ENCODE measurements at regions not wholly inside any gene's neighbourhood (a gene's known extent, or its start where the extent isn't known, plus 50 kb on each side); places are given as distances from the start of the nearest gene placed in this dataset.

- DNase-seq (ENCODE audit: low read depth in 2 of 2), result no peak
These were observed 362.9 kb downstream of the ZEB2 start for GRCh38 chr2:144156736-144157640.

- DNase-seq (ENCODE audit: low read depth in 2 of 2), result no peak
These were observed 365.7 kb downstream of the ZEB2 start for GRCh38 chr2:144154205-144154604.

- DNase-seq (ENCODE audit: low read depth in 2 of 2), result no peak
These were observed 367.1 kb downstream of the ZEB2 start for GRCh38 chr2:144152817-144153271.

DNA sequence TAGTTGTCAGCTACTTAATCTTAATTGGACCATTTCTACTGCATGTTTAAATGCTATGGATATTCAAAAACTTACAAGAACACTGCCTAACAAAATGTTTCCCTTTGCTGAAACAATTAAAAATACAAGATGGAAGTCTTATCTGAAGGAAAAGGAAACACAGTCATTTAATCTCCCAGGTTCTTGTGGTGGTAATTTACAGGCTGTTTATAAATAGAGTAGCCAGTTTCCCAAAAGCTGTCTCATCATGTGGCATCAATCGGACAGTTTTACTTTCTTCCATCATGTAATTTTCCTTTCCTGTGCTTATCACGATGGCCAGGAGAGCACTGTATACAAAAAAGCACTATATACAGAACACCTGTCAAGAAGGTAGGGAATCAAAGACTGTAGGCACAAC lies 368.1 kb downstream of the ZEB2 start:
- DNase-seq (ENCODE audit: low read depth in 2 of 2), result no peak

DNA sequence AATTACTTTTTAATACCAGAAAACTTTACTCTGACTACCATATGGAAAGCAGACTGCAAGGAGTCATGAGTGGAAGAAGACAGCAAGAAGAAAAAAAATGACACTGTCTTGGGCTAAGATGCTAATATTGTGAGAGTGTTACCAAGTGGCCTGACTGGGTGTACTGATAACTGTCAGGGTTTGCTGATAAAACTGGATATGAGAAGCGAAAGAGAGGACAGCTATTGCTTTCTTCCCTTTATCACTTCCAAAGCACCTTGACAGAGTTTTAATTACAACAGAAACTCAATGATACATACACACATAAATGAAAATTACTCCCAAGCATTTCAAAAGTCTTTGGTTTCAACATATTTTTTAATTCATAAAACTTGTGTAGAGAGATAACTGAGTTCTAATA lies 368.5 kb downstream of the ZEB2 start:
- DNase-seq (ENCODE audit: low read depth in 2 of 2), result no peak

DNA sequence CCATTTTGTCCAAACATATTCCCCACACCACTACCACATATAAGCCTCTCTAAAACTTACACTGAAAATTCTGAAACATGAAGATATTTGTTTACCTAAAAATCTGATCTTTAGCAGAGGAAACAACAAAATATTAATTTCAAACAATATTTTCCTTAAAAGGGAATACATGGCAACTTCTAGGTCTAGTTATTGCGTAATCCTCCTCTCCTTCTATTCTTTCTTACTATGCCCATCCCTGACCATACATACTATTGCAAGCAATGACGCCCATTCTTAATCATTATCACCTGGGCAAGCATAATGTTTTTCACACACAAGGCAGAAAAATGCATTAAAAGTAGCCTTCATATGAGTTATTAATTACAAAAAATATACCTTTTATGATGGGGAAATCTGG lies 372.6 kb downstream of the ZEB2 start:
- DNase-seq (ENCODE audit: low read depth in 2 of 2), result no peak

DNA sequence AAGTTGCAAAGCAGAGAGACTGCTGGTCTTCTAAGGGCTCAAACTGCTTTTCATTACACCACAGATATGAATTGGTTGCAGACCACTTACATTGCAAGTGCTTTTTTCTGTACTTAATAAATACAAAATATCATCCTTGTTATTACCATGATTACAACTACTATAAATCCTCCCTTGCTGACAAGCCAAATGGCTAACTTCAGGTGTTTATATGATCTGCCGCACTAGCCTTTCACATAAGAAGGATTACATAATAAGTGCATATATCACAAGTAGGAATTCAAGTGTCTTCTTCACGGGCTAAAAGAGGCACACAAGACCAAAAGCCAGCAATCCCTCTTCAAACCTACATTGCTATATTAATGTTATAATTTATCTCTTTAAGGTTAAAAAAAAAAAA lies 373.0 kb downstream of the ZEB2 start:
- DNase-seq (ENCODE audit: low read depth in 2 of 2), result no peak

DNA sequence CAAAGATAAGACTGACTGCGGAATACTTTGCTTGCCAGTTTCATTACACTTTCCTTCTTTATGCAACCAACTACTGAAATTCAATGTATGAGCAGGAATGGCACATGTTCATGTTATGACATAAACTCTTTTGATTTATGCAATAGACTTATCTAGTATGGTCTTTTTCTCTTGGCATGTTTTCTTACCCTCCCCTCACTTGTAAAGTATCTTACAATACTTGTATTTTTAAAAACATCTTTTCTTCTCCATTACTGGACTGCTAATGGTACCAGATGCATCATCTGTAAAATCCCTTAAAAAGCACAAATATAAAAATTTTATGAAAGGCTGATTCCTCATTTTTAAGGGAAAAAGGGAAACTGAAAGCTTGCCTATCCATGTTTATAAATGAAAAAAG lies 373.8 kb downstream of the ZEB2 start:
- DNase-seq (ENCODE audit: low read depth in 2 of 2), result no peak

- DNase-seq (ENCODE audit: low read depth in 2 of 2), result no peak
These were observed 376.4 kb downstream of the ZEB2 start for GRCh38 chr2:144143294-144144151.

GRCh38 chr2:144140891-144141290 lies 379.0 kb downstream of the ZEB2 start:
- no peak for DNase-seq (ENCODE audit: low read depth in 2 of 2)

GRCh38 chr2:144137705-144138428 lies 382.1 kb downstream of the ZEB2 start:
- DNase-seq (ENCODE audit: low read depth in 2 of 2), result no peak

DNA sequence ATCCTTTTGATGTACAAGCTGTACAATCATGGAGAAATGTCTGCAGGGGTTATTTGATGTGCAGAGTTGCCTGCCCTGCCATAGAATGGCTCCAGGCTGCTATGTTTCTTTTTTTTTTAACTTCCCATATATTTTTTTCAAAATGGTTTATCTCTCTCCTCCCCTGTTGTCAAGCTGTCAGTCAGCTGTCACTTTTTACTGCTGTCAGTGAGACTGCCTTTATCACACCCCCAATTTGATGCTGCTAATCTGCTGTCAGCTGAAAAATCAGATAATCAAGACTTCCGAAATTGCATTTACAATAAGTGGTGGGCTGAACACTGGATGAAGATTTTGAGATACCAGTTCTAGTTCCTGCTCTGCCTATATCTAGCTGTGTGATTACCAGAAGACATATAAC lies 382.6 kb downstream of the ZEB2 start:
- DNase-seq (ENCODE audit: low read depth in 2 of 2), result no peak

- no peak for DNase-seq (ENCODE audit: low read depth in 2 of 2)
These were observed 383.5 kb downstream of the ZEB2 start for GRCh38 chr2:144136297-144137010.

GRCh38 chr2:144133936-144134665 lies 385.8 kb downstream of the ZEB2 start:
- no peak for DNase-seq (ENCODE audit: low read depth in 2 of 2)

DNA sequence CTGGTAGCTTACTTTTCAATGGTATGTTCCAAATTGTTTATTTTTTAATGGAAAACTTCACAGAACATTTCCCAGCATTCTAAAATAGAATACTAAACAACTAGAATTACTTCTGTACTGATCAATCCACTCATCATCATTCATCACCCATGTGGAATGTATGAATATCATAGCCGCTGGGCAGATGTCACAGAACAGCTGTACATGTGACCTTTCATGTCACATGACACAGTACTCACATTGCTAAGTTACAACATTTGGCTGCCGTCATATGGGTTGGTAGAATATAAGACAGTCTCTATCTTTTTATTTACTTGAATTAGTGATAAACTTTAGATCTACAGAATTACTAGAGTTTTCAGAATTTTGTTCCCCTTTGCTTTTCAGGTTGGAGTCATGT lies 387.6 kb downstream of the ZEB2 start:
- DNase-seq (ENCODE audit: low read depth in 2 of 2), result no peak

DNA sequence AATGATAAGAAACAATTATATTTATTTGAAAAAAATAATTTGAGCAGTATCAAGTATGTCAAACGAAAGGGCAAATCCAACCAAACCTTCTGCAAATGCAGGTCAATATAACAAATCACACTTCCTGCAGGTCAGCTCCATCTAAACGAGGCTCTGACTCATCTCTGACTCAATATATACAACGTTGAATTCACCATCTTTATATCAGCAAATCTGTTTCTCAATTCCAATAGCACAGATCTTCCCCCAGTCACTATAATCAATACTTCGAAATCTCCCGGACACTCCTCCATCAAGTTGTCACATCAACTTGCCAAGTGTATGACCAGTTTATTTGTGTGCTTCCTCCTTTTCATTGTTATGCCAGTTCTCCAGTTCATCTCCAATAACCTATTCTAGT lies 388.9 kb downstream of the ZEB2 start:
- DNase-seq (ENCODE audit: low read depth in 2 of 2), result no peak

GRCh38 chr2:144130551-144130950 lies 389.4 kb downstream of the ZEB2 start:
- no peak for DNase-seq (ENCODE audit: low read depth in 2 of 2)

- DNase-seq (ENCODE audit: low read depth in 2 of 2), result no peak
These were observed 391.7 kb downstream of the ZEB2 start for GRCh38 chr2:144128130-144128746.

DNA sequence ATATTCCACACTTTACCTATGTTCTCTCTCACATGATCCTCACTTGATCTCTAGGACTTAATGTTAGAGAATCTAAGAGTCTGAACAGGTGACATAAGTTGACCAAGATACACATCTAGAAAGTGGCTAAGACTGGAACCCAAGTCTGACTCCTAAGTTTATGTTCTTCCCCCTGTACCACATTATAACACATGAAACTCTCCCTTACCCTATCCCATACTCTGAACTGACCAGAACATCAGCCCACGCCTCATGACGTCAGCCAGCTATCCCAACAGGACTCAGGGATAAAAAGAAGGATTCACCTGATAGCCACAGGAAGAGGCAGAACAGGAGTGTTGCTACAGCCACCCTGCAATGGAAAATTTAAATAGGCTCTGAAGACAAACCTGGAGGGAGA lies 392.2 kb downstream of the ZEB2 start:
- no peak for DNase-seq (ENCODE audit: low read depth in 2 of 2)

- DNase-seq (ENCODE audit: low read depth in 2 of 2), result no peak
These were observed 393.6 kb downstream of the ZEB2 start for GRCh38 chr2:144126302-144126701.

Data from stimulated activated CD4-positive, alpha-beta T cell treated with anti-CD3 and anti-CD28 coated beads, Interleukin-15, amount 100 ng/mL, for 48 hours (primary cell).